KOPT-K1 (cell line): ENCODE measurements at regions not wholly inside any gene's neighbourhood (a gene's known extent, or its start where the extent isn't known, plus 50 kb on each side); places are given as distances from the start of the nearest gene placed in this dataset.
"Not testable (repeated sequence)": the region's sequence is repeated elsewhere in the genome, so short reads cannot be mapped to it uniquely, and the experiment has no call there.

Experiments
- H3K27ac ChIP-seq: fragments of 200-600 bp; sonication (generic); 2 replicates; pipeline ENCODE4 v1.5.1; 2016; ENCODE audit warnings: antibody characterized with exemption, mild to moderate bottlenecking, low read depth, low read length; ENCODE audit not compliant: poor library complexity, severe bottlenecking
- H3K36me3 ChIP-seq: fragments of 200-600 bp; sonication (generic); 2 replicates; pipeline ENCODE4 v1.5.1; 2017; ENCODE audit warnings: antibody characterized with exemption, mild to moderate bottlenecking, low read length, moderate library complexity; ENCODE audit not compliant: insufficient read depth
- H3K9me3 ChIP-seq: fragments of 200-600 bp; sonication (generic); 2 replicates; pipeline ENCODE4 v1.5.1; 2017; ENCODE audit warnings: antibody characterized with exemption, low read length, mild to moderate bottlenecking; ENCODE audit not compliant: insufficient read depth, poor library complexity, severe bottlenecking

GRCh38 chr21:35291973-35292627 is 243.0 kb upstream of the RUNX1 start:
- no peaks in the 10 kb centered on the region for H3K36me3 ChIP-seq
- H3K27ac ChIP-seq, result no peak overlapping the region
- peaks cover 15% of the 10 kb centered on the region for H3K9me3 ChIP-seq

GRCh38 chr21:35291034-35291433 is 241.9 kb upstream of the RUNX1 start:
- Histone ChIP-seq H3K27ac (no peak overlapping the region), H3K9me3 (peaks cover 25% of the 10 kb centered on the region), H3K36me3 (no peaks in the 10 kb centered on the region)

GRCh38 chr21:35288238-35288637 is 239.1 kb upstream of the RUNX1 start:
- Histone ChIP-seq H3K9me3 (peaks cover 25% of the 10 kb centered on the region), H3K36me3 (no peaks in the 10 kb centered on the region), H3K27ac (no peak overlapping the region)

GRCh38 chr21:35284199-35284598 is 235.1 kb upstream of the RUNX1 start:
- Histone ChIP-seq H3K27ac (no peak overlapping the region), H3K36me3 (no peaks in the 10 kb centered on the region), H3K9me3 (peaks cover 25% of the 10 kb centered on the region)

- no peaks in the 10 kb centered on the region for H3K36me3 ChIP-seq
- no peak overlapping the region for H3K27ac ChIP-seq
- peaks cover 19% of the 10 kb centered on the region for H3K9me3 ChIP-seq
Measured at GRCh38 chr21:35282944-35283343, 233.8 kb upstream of the RUNX1 start.

GRCh38 chr21:35281956-35282355 is 232.9 kb upstream of the RUNX1 start:
- no peak overlapping the region for H3K27ac ChIP-seq
- H3K9me3 ChIP-seq, result peaks cover 9% of the 10 kb centered on the region
- H3K36me3 ChIP-seq, result no peaks in the 10 kb centered on the region

GRCh38 chr21:35280231-35280630 is 231.1 kb upstream of the RUNX1 start:
- Histone ChIP-seq H3K9me3 (no peaks in the 10 kb centered on the region), H3K27ac (no peak overlapping the region), H3K36me3 (no peaks in the 10 kb centered on the region)

- Histone ChIP-seq H3K27ac (no peak overlapping the region), H3K36me3 (no peaks in the 10 kb centered on the region), H3K9me3 (no peaks in the 10 kb centered on the region)
Measured at GRCh38 chr21:35275776-35276175, 226.7 kb upstream of the RUNX1 start.

GRCh38 chr21:35274923-35275322 is 225.8 kb upstream of the RUNX1 start:
- Histone ChIP-seq H3K27ac (no peak overlapping the region), H3K9me3 (no peaks in the 10 kb centered on the region)

GRCh38 chr21:35274090-35274489 is 225.0 kb upstream of the RUNX1 start:
- no peaks in the 10 kb centered on the region for H3K9me3 ChIP-seq
- H3K36me3 ChIP-seq, result no peaks in the 10 kb centered on the region
- H3K27ac ChIP-seq, result no peak overlapping the region

More at GRCh38 chr21:35274923-35275322, 225.8 kb upstream of the RUNX1 start:
- H3K36me3 ChIP-seq, result no peaks in the 10 kb centered on the region

GRCh38 chr21:35273333-35273732 is 224.2 kb upstream of the RUNX1 start:
- Histone ChIP-seq H3K36me3 (no peaks in the 10 kb centered on the region), H3K9me3 (no peaks in the 10 kb centered on the region), H3K27ac (no peak overlapping the region)

- not testable (repeated sequence) for H3K36me3 ChIP-seq, H3K9me3 ChIP-seq, H3K27ac ChIP-seq
Measured at GRCh38 chr21:35271344-35272118, 222.4 kb upstream of the RUNX1 start.

GRCh38 chr21:35268817-35269216 is 219.7 kb upstream of the RUNX1 start:
- Histone ChIP-seq H3K36me3 (no peaks in the 10 kb centered on the region), H3K27ac (no peak overlapping the region), H3K9me3 (no peaks in the 10 kb centered on the region)

GRCh38 chr21:35268261-35268660 is 219.2 kb upstream of the RUNX1 start:
- no peaks in the 10 kb centered on the region for H3K36me3 ChIP-seq
- H3K9me3 ChIP-seq, result no peaks in the 10 kb centered on the region
- no peak overlapping the region for H3K27ac ChIP-seq

GRCh38 chr21:35266546-35266945 is 217.4 kb upstream of the RUNX1 start:
- H3K36me3 ChIP-seq, result no peaks in the 10 kb centered on the region
- no peak overlapping the region for H3K27ac ChIP-seq
- H3K9me3 ChIP-seq, result no peaks in the 10 kb centered on the region
